ENCODE measurements at regions not wholly inside any gene's neighbourhood (a gene's known extent, or its start where the extent isn't known, plus 50 kb on each side); places are given as distances from the start of the nearest gene placed in this dataset.

DNA sequence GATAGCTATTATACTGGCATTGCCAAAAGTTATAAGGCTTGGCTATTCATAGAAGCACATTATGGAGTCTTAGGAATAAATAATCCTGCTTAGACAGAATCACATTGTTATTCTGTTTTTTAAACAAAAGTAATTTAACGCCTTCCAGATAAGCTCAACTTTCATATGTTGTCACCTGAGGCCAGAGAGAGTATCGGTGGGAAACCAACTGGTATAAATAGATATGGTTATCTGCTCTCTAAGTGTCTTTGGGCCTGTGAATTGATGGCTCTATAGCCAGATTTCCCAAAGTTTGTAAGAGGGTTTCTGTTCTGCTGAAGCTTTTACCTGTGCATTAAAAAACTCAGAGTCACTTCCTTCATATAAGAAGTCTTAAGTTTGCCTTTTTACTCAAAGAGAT lies 1449.4 kb downstream of the CDH11 start:
- TF ChIP-seq, protein P1, sequence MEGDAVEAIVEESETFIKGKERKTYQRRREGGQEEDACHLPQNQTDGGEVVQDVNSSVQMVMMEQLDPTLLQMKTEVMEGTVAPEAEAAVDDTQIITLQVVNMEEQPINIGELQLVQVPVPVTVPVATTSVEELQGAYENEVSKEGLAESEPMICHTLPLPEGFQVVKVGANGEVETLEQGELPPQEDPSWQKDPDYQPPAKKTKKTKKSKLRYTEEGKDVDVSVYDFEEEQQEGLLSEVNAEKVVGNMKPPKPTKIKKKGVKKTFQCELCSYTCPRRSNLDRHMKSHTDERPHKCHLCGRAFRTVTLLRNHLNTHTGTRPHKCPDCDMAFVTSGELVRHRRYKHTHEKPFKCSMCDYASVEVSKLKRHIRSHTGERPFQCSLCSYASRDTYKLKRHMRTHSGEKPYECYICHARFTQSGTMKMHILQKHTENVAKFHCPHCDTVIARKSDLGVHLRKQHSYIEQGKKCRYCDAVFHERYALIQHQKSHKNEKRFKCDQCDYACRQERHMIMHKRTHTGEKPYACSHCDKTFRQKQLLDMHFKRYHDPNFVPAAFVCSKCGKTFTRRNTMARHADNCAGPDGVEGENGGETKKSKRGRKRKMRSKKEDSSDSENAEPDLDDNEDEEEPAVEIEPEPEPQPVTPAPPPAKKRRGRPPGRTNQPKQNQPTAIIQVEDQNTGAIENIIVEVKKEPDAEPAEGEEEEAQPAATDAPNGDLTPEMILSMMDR (IDR thresholded peaks at IDR 0.05), result no peak
- TF ChIP-seq POLR2AphosphoS5 (IDR thresholded peaks at IDR 0.05) (no peak), POLR2A (IDR thresholded peaks at IDR 0.05) (no peak)
